Mesenchymal stem cell (in vitro differentiated cells and primary cell): ENCODE measurements at regions not wholly inside any gene's neighbourhood (a gene's known extent, or its start where the extent isn't known, plus 50 kb on each side); places are given as distances from the start of the nearest gene placed in this dataset.
A peak's percentile ranks its signal among the peaks of the same experiment; 100 is the strongest.

Experiments
- DNase-seq: peaks from one replicate; pipeline ENCODE4 v3.0.0-alpha.2; 2013
- H2AFZ ChIP-seq: one replicate; pipeline ENCODE4 v1.6.1; 2013; ENCODE audit warnings: low read depth, mild to moderate bottlenecking, control low read depth, inconsistent platforms, low read length, moderate library complexity
- H2AK5ac ChIP-seq: 2 replicates; pipeline ENCODE4 v1.6.1; 2013; ENCODE audit warnings: low read length, moderate library complexity, mild to moderate bottlenecking, inconsistent platforms; ENCODE audit not compliant: severe bottlenecking
- H2BK120ac ChIP-seq: one replicate; pipeline ENCODE4 v1.6.1; 2013; ENCODE audit warnings: low read depth, mild to moderate bottlenecking, inconsistent platforms, low read length, moderate library complexity
- H2BK12ac ChIP-seq, 2 experiments: one replicate each; pipeline ENCODE4 v1.6.1; 2013; ENCODE audit warnings: inconsistent platforms in 2 of 2, low read length in 2 of 2, mild to moderate bottlenecking in 2 of 2, moderate library complexity in 2 of 2, control low read depth in 1 of 2
- H2BK15ac ChIP-seq: one replicate; pipeline ENCODE4 v1.6.1; 2013; ENCODE audit warnings: mild to moderate bottlenecking, low read depth, inconsistent platforms; ENCODE audit not compliant: poor library complexity, severe bottlenecking
- H2BK5ac ChIP-seq: 2 replicates; pipeline ENCODE4 v1.6.1; 2013; ENCODE audit warnings: low read depth, mild to moderate bottlenecking, low read length, control low read depth, inconsistent platforms; ENCODE audit not compliant: poor library complexity, severe bottlenecking
- H3K14ac ChIP-seq, 2 experiments: one replicate each; pipeline ENCODE4 v1.6.1; 2013; ENCODE audit warnings: inconsistent platforms in 2 of 2, low read length in 2 of 2, control low read depth in 1 of 2, mild to moderate bottlenecking in 1 of 2, moderate library complexity in 1 of 2
- H3K18ac ChIP-seq, 2 experiments: one replicate each; pipeline ENCODE4 v1.6.1; 2013; ENCODE audit warnings: inconsistent platforms in 2 of 2, low read length in 2 of 2, control low read depth in 1 of 2, low read depth in 1 of 2, mild to moderate bottlenecking in 1 of 2
- H3K23ac ChIP-seq, 2 experiments: one replicate each; pipeline ENCODE4 v1.6.1; 2013; ENCODE audit warnings: inconsistent platforms in 2 of 2, low read length in 2 of 2, mild to moderate bottlenecking in 2 of 2, moderate library complexity in 2 of 2, control low read depth in 1 of 2
- H3K27ac ChIP-seq: 2 replicates; pipeline ENCODE4 v1.5.1; 2013; ENCODE audit warnings: mild to moderate bottlenecking, moderate library complexity, low read length, control low read depth, inconsistent platforms; ENCODE audit not compliant: poor library complexity, severe bottlenecking
- H3K27me3 ChIP-seq, 2 experiments: 2 replicates each; pipeline versions ENCODE4 v1.6.1 to v1.7.0; 2013; ENCODE audit warnings: low read length in 2 of 2, mild to moderate bottlenecking in 2 of 2, moderate library complexity in 2 of 2, control low read depth in 1 of 2, inconsistent platforms in 1 of 2; ENCODE audit not compliant: control insufficient read depth in 1 of 2, insufficient read depth in 1 of 2
- H3K36me3 ChIP-seq, 2 experiments: 2 replicates each; pipeline versions ENCODE4 v1.6.1 to v1.7.0; 2013; ENCODE audit warnings: low read length in 2 of 2, control low read depth in 1 of 2, inconsistent platforms in 1 of 2, low read depth in 1 of 2, mild to moderate bottlenecking in 1 of 2; ENCODE audit not compliant: insufficient read depth in 2 of 2, control insufficient read depth in 1 of 2
- H3K4ac ChIP-seq, 2 experiments: one replicate each; pipeline ENCODE4 v1.6.1; 2013; ENCODE audit warnings: inconsistent platforms in 2 of 2, low read length in 2 of 2, mild to moderate bottlenecking in 2 of 2, moderate library complexity in 2 of 2, control low read depth in 1 of 2, low read depth in 1 of 2
- H3K4me1 ChIP-seq: 2 replicates; pipeline ENCODE4 v1.6.1; 2013; ENCODE audit warnings: low read depth, low read length, control low read depth; ENCODE audit not compliant: control insufficient read depth, insufficient read depth
- H3K4me2 ChIP-seq: 2 replicates; pipeline ENCODE4 v1.6.1; 2013; ENCODE audit warnings: low read length, mild to moderate bottlenecking, inconsistent platforms; ENCODE audit not compliant: poor library complexity, severe bottlenecking
- H3K4me3 ChIP-seq, 2 experiments: 2 replicates each; pipeline versions ENCODE4 v1.5.1 to v1.7.0; 2013; ENCODE audit warnings: low read length in 2 of 2, mild to moderate bottlenecking in 2 of 2, control low read depth in 1 of 2, low read depth in 1 of 2; ENCODE audit not compliant: insufficient read depth in 1 of 2
- H3K79me1 ChIP-seq: replicated peaks from 2 replicates; pipeline ENCODE4 v1.6.1; 2013; ENCODE audit warnings: mild to moderate bottlenecking, control low read depth, low read length, inconsistent platforms; ENCODE audit not compliant: poor library complexity, severe bottlenecking
- H3K9ac ChIP-seq: 2 replicates; pipeline ENCODE4 v1.7.0; 2013; ENCODE audit warnings: mild to moderate bottlenecking, low read length, moderate library complexity
- H3K9me3 ChIP-seq: 2 replicates; pipeline ENCODE4 v1.7.0; 2013; ENCODE audit warnings: mild to moderate bottlenecking, low read length; ENCODE audit not compliant: control insufficient read depth
- H4K8ac ChIP-seq: one replicate; pipeline ENCODE4 v1.6.1; 2013; ENCODE audit warnings: inconsistent platforms, mild to moderate bottlenecking, low read length, moderate library complexity
- H4K91ac ChIP-seq: one replicate; pipeline ENCODE4 v1.6.1; 2013; ENCODE audit warnings: mild to moderate bottlenecking, low read length, inconsistent platforms
- WGBS: methylation state at CpG from one replicate; pipeline ENCODE4 v1.1.7; 2013; ENCODE audit warnings: mixed read lengths; 5-methylcytosine and 5-hydroxymethylcytosine counted together

- Histone ChIP-seq H3K4me2 (no peak overlapping the region), H3K27me3 (no peaks in the 10 kb centered on the region), H2BK12ac (no peak overlapping the region), H2AFZ (no peak overlapping the region), H3K4ac (no peak overlapping the region), H2BK5ac (no peak overlapping the region), H3K79me1 (no peaks in the 10 kb centered on the region), H3K23ac (no peak overlapping the region), H2BK15ac (no peak overlapping the region), H3K9ac (no peak overlapping the region), H3K36me3 (no peaks in the 10 kb centered on the region), H3K9me3 (no peaks in the 10 kb centered on the region), H3K4me1 (no peaks in the 10 kb centered on the region), H3K27ac (no peak overlapping the region), H2BK120ac (no peak overlapping the region), H3K18ac (no peak overlapping the region), H2AK5ac (no peak overlapping the region), H3K14ac (no peak overlapping the region), H4K91ac (no peak overlapping the region), H4K8ac (no peak overlapping the region), H3K4me3 (no peak overlapping the region)
- no CpG with 5 or more reads among the region's 1 CpG for WGBS
- DNase-seq = peak; percentile 30
Measured at GRCh38 chr11:37076866-37077265, 478.8 kb upstream of the RAG2 start.

- no peak overlapping the region for H3K23ac ChIP-seq
- no peak overlapping the region for H2BK120ac ChIP-seq
- H3K4me2 ChIP-seq = no peak overlapping the region
- H3K27me3 ChIP-seq = no peaks in the 10 kb centered on the region
- H2BK5ac ChIP-seq = no peak overlapping the region
- no peaks in the 10 kb centered on the region for H3K9me3 ChIP-seq
- H3K14ac ChIP-seq = no peak overlapping the region
- H3K4me1 ChIP-seq = no peaks in the 10 kb centered on the region
- H2BK15ac ChIP-seq = no peak overlapping the region
- no peak overlapping the region for H3K4me3 ChIP-seq
- H3K4ac ChIP-seq = no peak overlapping the region
- H4K8ac ChIP-seq = no peak overlapping the region
- H2AK5ac ChIP-seq = no peak overlapping the region
- no peaks in the 10 kb centered on the region for H3K79me1 ChIP-seq
- no CpG with 5 or more reads among the region's 1 CpG for WGBS
- no peak overlapping the region for H4K91ac ChIP-seq
- H3K36me3 ChIP-seq = no peaks in the 10 kb centered on the region
- no peak overlapping the region for H2AFZ ChIP-seq
- no peak overlapping the region for H3K27ac ChIP-seq
- DNase-seq = peak; percentile 76
- H2BK12ac ChIP-seq = no peak overlapping the region
- no peak overlapping the region for H3K9ac ChIP-seq
- H3K18ac ChIP-seq = no peak overlapping the region
Measured at GRCh38 chr11:37072538-37073055, 474.6 kb upstream of the RAG2 start.

- Histone ChIP-seq H3K4me2 (no peak overlapping the region), H3K18ac (no peak overlapping the region), H4K91ac (no peak overlapping the region), H2BK15ac (no peak overlapping the region), H3K9ac (no peak overlapping the region), H4K8ac (no peak overlapping the region), H3K4me3 (no peak overlapping the region), H2BK120ac (no peak overlapping the region), H3K14ac (no peak overlapping the region), H3K36me3 (no peaks in the 10 kb centered on the region), H3K23ac (no peak overlapping the region), H3K4ac (no peak overlapping the region), H3K4me1 (no peaks in the 10 kb centered on the region), H2BK12ac (no peak overlapping the region), H3K9me3 (no peaks in the 10 kb centered on the region), H3K79me1 (no peaks in the 10 kb centered on the region), H2BK5ac (no peak overlapping the region), H3K27ac (no peak overlapping the region), H2AFZ (no peak overlapping the region), H3K27me3 (no peaks in the 10 kb centered on the region), H2AK5ac (no peak overlapping the region)
- DNase-seq = no peak
Measured at GRCh38 chr11:37050311-37050710, 452.3 kb upstream of the RAG2 start.

- H3K9ac ChIP-seq = no peak overlapping the region
- no peak overlapping the region for H3K4me2 ChIP-seq
- H2BK5ac ChIP-seq = no peak overlapping the region
- H3K79me1 ChIP-seq = no peaks in the 10 kb centered on the region
- no peak overlapping the region for H3K27ac ChIP-seq
- H2AK5ac ChIP-seq = no peak overlapping the region
- no peaks in the 10 kb centered on the region for H3K36me3 ChIP-seq
- H4K91ac ChIP-seq = no peak overlapping the region
- no peak overlapping the region for H2BK12ac ChIP-seq
- no peak overlapping the region for H3K4me3 ChIP-seq
- no peak overlapping the region for H3K14ac ChIP-seq
- no peaks in the 10 kb centered on the region for H3K4me1 ChIP-seq
- no peak overlapping the region for H3K4ac ChIP-seq
- DNase-seq = no peak
- H3K18ac ChIP-seq = no peak overlapping the region
- no peak overlapping the region for H2AFZ ChIP-seq
- H3K9me3 ChIP-seq = no peaks in the 10 kb centered on the region
- no peaks in the 10 kb centered on the region for H3K27me3 ChIP-seq
- no peak overlapping the region for H2BK15ac ChIP-seq
- no peak overlapping the region for H3K23ac ChIP-seq
- no peak overlapping the region for H2BK120ac ChIP-seq
- H4K8ac ChIP-seq = no peak overlapping the region
Measured at GRCh38 chr11:37040921-37041320, 442.9 kb upstream of the RAG2 start.
